SKM-1 (cell line): ENCODE measurements at regions not wholly inside any gene's neighbourhood (a gene's known extent, or its start where the extent isn't known, plus 50 kb on each side); places are given as distances from the start of the nearest gene placed in this dataset.
"Not testable (repeated sequence)": the region's sequence is repeated elsewhere in the genome, so short reads cannot be mapped to it uniquely, and the experiment has no call there.

Experiments
- DNase-seq: peaks from one replicate; lab custom pipeline; 2025; ENCODE audit not compliant: unreplicated experiment; lab: John Stamatoyannopoulos, UW

GRCh38 chr4:102397056-102397455 lies 51.8 kb upstream of the SLC39A8 start:
- DNase-seq = not testable (repeated sequence)

DNA sequence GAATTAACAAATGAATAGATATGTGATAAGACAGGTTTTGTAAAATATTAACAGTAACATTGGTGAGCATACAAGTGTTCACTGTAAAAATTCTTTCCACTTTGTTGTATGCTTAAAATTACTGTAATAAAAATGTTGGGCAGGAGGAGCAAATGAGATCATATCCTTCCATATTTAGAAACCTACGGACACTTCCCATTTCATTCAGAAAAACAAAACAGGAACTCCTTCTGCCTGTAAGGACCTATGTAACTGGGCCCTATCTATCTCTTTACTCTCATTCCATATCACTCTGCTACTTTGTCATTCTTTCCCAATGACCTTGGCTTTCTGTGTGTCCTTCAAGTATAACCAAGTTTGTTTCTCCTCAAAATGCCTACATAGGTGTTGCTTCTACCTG lies 53.7 kb upstream of the SLC39A8 start:
- peak; percentile 67 for DNase-seq

DNA sequence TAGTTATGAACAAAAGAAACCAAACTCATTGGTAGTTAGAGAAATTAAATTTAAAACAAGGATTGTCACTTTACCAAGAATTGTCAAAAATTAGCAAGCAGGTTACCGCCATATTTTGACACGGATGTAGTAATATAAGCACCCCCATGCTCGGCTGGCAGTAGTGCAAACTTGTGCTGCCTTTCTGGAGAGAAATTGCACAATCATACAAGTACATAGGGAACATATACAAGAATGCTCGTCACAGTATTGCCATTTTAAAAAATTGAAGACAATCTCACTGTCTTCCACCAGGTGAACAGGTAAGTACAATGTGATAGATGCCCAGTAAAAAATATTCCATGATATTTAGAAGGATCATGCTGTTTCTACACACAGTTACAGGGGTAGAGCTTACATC lies 55.6 kb upstream of the SLC39A8 start:
- DNase-seq = no peak

DNA sequence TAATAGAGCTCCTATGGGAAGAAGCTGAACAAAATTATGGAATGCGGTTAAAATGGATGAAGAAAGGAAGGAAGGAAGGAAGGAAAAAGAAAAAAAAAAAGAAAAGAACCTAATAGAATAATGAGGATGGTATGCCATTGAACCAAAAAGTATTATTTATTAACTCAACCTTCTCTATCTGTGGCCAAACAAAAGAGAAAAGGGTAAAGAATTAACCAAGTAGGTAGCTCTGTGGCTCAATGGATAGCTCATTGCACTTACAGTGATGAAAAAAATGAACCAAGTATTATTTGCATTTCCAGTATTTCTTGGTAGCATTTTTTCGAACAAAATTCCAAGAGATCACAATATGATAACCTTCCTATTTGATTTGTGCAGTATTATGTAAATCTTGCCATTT lies 56.9 kb upstream of the SLC39A8 start:
- DNase-seq = no peak

- DNase-seq = no peak
Measured at GRCh38 chr4:102403116-102403515, 57.8 kb upstream of the SLC39A8 start.

- peak; percentile 16 for DNase-seq
Measured at GRCh38 chr4:102404431-102404969, 59.2 kb upstream of the SLC39A8 start.

DNA sequence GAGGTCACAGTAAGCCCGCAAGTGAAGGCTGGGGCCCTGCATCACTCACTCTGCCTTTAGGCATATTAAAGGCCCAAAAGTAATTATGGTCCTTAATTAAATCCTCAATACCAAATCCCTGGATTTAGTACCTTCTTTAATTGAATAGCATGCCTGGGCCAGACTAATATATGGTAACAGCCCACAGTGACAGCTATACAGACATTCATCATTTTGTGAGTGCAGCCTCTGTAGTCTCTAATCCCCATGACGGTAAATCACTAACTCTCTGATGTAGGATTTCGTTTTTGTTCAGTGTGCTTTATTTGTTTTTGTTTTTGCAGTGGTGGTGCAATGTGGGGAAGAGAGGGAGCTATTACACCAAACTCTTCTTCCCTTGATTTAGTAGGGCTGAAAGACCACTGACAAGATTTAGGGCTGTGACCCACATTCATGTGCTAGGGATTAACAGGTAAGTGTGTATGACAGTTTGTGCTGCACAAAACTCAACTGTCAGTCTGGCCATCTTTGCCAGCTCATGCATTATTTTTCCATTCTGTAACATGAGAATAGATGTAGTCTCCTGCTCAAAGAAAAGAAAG lies 60.6 kb upstream of the SLC39A8 start:
- no peak for DNase-seq

- DNase-seq = not testable (repeated sequence)
Measured at GRCh38 chr4:102410884-102411283, 65.6 kb upstream of the SLC39A8 start.

DNA sequence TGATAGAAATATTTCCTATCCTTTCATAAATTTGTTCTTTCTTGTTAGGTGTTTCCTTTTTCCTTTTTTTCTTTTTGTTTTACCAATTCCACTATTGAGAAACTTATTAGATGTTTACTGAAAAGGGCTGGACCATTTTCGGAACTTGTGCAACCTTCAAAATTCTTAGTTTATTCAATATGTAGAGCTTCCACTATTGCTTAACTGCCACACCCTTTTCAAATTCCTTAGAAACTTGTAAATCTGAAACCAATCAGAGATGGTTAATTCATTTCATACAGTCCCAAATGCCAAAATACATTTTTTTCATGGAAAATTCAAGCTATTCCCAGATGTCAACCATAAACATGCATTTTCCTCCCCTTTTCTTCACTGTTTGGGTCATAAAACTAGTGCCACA lies 66.1 kb upstream of the SLC39A8 start:
- DNase-seq = no peak

DNA sequence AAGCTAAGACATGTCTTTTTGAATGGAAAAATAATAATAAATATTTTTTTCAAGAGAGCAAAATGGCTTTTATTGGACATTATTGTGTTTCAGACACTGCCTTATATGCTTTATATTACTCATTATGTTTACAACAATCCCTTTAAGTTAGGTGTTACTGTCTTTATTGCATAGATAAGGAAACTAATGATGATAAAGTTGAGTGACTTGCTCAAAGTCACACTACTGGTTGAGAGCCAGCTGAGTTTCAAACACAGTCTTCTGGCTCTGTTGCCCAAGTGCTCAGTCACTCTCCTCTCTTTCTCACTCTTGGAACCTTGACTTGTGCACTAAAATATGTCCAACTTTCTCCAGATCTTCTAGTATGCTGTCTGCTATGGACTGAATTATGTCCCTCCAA lies 71.5 kb upstream of the SLC39A8 start:
- no peak for DNase-seq

- no peak for DNase-seq
Measured at GRCh38 chr4:102420563-102421398, 75.5 kb upstream of the SLC39A8 start.

GRCh38 chr4:102422843-102423242 lies 77.6 kb upstream of the SLC39A8 start:
- no peak for DNase-seq

GRCh38 chr4:102423375-102423774 lies 77.8 kb upstream of the NFKB1 start:
- DNase-seq = no peak

DNA sequence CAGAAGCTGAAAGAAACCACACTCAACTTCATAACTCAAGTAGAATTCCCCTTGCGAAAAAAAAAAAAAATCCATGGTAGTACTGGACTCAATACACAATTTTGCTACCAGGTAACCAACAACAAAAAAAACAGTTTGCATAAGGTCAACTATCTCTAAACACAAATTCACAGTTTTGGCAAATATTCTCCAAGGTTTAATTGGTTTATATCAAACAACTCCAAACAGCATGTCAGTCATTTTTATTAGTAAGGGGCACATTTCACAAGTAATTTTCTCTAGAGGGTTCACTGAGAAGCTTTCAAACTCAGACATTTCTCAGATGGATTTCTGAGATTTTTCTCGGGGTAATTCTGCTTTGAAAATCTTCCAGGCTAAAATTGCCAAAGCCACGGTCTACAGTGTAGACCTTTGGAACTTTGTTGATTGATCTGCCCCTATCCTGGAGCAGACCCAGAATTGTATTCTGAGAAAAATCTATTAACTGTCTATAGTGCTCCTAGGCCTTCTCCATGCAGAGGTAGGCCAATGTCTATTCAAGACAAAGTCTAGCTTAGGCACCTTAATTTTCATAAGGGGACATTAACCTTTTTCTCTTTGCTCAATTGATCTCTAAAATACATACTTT lies 73.7 kb upstream of the NFKB1 start:
- no peak for DNase-seq

- no peak for DNase-seq
Measured at GRCh38 chr4:102428122-102428521, 73.0 kb upstream of the NFKB1 start.

DNA sequence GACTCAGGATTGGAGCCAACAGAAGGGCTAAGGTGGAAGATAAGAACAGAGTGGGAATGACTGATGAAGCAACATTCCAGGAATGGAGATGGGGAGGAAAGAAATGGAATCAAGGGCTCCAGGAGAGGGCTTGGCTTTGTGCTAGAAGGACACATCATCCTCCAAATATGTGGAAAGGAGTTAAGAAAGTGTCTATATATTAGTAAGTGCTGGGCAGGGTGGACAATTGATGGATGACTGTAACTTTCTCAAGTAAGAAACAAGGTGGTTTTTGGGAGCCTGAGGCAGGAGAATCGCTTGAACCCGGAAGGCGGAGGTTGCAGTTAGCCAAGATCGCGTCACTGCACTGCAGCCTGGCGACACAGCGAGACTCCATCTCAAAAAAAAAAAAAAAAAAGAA lies 71.6 kb upstream of the NFKB1 start:
- DNase-seq = no peak

DNA sequence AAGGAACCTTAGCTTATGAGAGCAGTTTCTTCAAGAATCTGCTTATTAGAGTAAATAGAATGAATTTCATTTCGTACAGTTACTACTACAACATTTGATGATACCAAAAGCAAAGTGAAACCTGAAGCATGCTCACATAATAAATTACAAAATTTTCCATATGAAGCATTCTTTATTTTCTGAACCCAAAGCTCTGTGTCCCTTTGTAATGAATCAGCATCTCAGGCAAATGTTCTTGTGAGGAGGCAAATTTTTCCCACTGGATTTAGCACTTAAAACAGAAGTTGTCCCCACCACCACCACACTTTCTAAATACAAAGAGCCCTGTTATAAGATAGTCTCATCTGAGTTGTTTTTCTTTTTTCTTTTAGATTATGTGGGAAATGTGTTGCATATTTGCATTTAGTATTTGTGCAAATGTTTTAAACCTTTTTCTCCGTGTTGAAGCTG lies 70.7 kb upstream of the NFKB1 start:
- DNase-seq = no peak

DNA sequence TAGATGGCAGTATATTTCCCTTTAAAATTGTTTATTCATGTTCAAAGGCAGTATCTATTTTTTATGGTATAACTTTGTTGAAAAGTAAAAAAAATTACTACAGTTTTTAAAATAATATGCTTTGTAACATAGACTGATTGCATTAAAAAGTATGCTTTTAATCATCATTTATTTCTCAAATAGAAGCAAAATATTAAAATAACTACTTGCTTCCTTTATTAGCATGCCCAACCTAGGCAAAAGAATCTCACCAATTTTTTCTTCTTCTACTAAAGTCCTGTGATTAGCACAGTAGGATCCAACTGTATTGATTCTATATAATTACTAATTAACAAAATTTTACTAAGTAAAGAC lies 69.6 kb upstream of the NFKB1 start:
- DNase-seq = no peak

DNA sequence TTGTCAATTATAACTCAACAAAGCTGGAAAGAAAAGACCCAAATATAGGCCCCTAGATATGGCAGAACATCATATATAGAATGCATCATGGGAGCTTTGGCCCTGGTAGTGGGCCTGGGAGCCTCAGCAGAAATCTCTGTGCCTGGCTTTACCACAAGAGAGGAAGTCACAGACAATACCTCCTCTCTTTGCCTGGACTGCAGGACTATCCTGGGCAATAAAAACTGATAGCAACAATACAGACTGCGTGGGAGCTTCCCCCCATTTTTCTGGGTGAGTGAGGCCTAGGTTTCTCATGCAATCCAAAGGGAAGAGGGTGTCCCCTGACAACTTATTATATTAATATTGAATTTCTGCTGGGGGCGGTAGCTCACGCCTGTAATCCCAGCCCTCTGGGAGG lies 64.0 kb upstream of the NFKB1 start:
- DNase-seq = no peak

DNA sequence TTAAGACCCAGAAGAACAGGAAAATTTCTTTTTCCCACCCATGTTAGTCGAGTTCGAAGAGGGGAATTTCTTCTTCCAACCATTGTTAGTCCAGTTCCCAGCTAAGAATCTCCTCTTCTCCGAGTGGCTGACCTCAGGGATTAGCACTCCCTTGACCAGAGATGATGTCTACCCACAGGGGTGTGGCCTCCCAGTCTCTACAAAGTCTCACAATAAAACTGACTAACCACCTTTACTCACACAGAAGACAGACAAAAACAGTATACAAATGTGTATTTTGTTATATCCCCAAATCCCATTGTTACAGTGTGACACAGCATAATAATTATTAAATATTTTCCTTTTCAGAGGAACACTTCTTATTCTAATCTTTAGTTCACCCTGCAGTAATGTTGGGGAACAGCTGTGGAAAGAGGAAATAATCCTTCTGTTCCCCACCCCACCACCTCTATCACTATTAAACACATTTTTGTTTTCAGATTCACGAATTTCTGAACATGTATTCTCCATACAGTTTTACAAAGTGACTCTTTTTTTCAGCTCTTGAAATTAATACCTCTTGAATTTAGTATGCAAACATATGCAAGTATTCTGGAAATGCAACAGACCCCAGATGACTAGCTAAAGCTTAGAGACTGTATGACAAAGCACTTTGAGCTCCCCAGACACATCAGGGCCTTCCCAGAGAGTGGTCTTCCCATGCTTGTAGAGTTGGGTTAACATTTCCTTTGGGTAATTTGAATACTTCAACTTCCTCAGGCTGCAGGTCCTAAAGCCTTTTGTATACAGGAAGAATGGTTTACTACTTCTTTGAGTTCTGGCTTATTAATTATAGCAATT lies 62.5 kb upstream of the NFKB1 start:
- DNase-seq = no peak

DNA sequence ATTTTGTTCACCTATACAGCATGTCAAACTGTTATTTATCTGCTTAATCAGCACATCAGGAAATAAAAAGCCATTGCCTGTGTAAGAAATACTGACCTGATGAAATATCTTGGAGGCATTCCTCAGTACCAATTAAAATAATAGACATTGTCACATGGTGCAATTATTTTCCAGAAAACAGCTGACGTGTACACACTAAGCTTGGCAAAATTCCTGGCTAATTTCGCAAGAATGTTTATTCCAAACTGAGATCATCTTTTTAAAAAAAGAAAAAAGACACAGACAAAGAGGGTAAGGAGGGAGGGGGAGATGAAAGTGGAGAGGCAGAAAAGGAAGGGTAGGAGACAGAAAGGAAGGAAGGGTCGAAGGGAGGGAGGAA lies 61.9 kb upstream of the NFKB1 start:
- no peak for DNase-seq
